ENCODE measurements at regions not wholly inside any gene's neighbourhood (a gene's known extent, or its start where the extent isn't known, plus 50 kb on each side); places are given as distances from the start of the nearest gene placed in this dataset.
A peak's percentile ranks its signal among the peaks of the same experiment; 100 is the strongest.

DNA sequence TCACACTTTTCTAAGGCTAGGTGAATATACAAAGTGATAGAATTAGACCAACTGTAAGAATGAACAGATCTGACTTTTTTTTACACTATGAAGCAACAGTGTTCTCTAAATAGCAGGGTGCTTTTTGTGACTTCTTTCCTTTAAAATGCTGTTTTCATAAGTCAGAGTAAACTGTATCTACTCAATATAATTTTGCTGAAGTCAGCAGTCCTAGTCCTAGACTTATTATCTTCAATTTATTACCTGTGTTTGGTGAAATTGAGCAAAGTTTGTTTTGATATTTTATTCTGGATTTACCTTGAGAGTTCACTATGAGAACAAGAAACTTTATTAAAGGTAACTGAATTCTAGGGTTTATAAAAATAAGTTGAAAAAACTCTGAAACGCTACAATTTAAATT, 651.3 kb upstream of the MIS18BP1 start:
- no peak overlapping the region for H3K56ac ChIP-seq (ENCODE audit: extremely low read depth, insufficient read depth, low read length)
- CTCF ChIA-PET = no interaction called here
- no peak overlapping the region for H4K91ac ChIP-seq (ENCODE audit: insufficient read depth, low read depth, low read length)
- no peak overlapping the region for H3K4me2 ChIP-seq (ENCODE audit: low read depth, low read length)
- POLR2A ChIA-PET (ENCODE audit: unreplicated experiment) = no interaction called here
- intact Hi-C loops (cut with micrococcal nuclease) (no loop called here), in situ Hi-C loops (cut with MboI; ENCODE audit: low sequenced_read_pairs) (no loop called here), dilution Hi-C loops (cut with HindIII; ENCODE audit: low sequenced_read_pairs, unreplicated experiment) (no loop called here)
- WGBS, 2 experiments (ENCODE audit: extremely low coverage in 2 of 2, insufficient read length in 1 of 2) = no CpG with 5 or more reads among the region's 1 CpG
- no peak overlapping the region for H3K23ac ChIP-seq (ENCODE audit: low read depth, low read length)
- H3K79me1 ChIP-seq (ENCODE audit: low read depth in 1 of 2, low read length in 2 of 2) = no peaks in the 10 kb centered on the region
- no peak overlapping the region for H4K5ac ChIP-seq (ENCODE audit: low read depth, low read length)
- no peak overlapping the region for H2AFZ ChIP-seq (replicated peaks; ENCODE audit: low read length, poor library complexity)
- no peak for TF ChIP-seq CHD1 (IDR thresholded peaks at IDR 0.05; ENCODE audit: low read depth, low read length)
- no peak for TF ChIP-seq MXI1 (IDR thresholded peaks at IDR 0.05; ENCODE audit: borderline replicate concordance, low read depth, low read length)
- no peak for TF ChIP-seq POLR2A (IDR thresholded peaks at IDR 0.05; ENCODE audit: low read depth, low read length)
- TF ChIP-seq, protein P1, sequence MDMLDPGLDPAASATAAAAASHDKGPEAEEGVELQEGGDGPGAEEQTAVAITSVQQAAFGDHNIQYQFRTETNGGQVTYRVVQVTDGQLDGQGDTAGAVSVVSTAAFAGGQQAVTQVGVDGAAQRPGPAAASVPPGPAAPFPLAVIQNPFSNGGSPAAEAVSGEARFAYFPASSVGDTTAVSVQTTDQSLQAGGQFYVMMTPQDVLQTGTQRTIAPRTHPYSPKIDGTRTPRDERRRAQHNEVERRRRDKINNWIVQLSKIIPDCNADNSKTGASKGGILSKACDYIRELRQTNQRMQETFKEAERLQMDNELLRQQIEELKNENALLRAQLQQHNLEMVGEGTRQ (IDR thresholded peaks at IDR 0.05; ENCODE audit: low read depth, low read length) = no peak
- TF ChIP-seq MAFK (IDR thresholded peaks at IDR 0.05; ENCODE audit: low read depth, low read length) = peak; percentile 94
- no peak for TF ChIP-seq RCOR1 (IDR thresholded peaks at IDR 0.05; ENCODE audit: insufficient replicate concordance, low read length)
- no peak for TF ChIP-seq RFX5 (IDR thresholded peaks at IDR 0.05; ENCODE audit: low read depth, low read length)
- ATAC-seq (ENCODE audit: low read depth) (no peak), DNase-seq (no peak)
- H3K4me1 ChIP-seq (ENCODE audit: control insufficient read depth, insufficient read depth, low read length) = no peaks in the 10 kb centered on the region
- H3K14ac ChIP-seq (replicated peaks; ENCODE audit: low read depth, low read length) = no peak overlapping the region
- no peaks in the 10 kb centered on the region for H3K36me3 ChIP-seq (ENCODE audit: control insufficient read depth, insufficient read depth, low read length)
- no peak overlapping the region for H2AK5ac ChIP-seq (ENCODE audit: low read depth, low read length)
- no peaks in the 10 kb centered on the region for H3K9me3 ChIP-seq (ENCODE audit: control insufficient read depth, insufficient read depth, low read length)
- H4K20me1 ChIP-seq (ENCODE audit: insufficient read depth, low read length) = no peaks in the 10 kb centered on the region
- H4K8ac ChIP-seq (ENCODE audit: low read depth in 2 of 2, low read length in 2 of 2) = no peak overlapping the region
- H3K9ac ChIP-seq (ENCODE audit: low read depth, low read length) = no peak overlapping the region
- no peaks in the 10 kb centered on the region for H3K9me1 ChIP-seq (ENCODE audit: insufficient read depth, low read length)
- H3K4ac ChIP-seq (ENCODE audit: low read depth, low read length) = no peak overlapping the region
- H3K27me3 ChIP-seq (ENCODE audit: control insufficient read depth, insufficient read depth, low read length) = no peaks in the 10 kb centered on the region
- no peak overlapping the region for H2BK15ac ChIP-seq (ENCODE audit: low read depth, low read length)
- H2BK5ac ChIP-seq (ENCODE audit: low read depth, low read length, poor library complexity, severe bottlenecking) = no peak overlapping the region
- no peak overlapping the region for H2BK20ac ChIP-seq (ENCODE audit: low read depth, low read length)
- no peak overlapping the region for H3K4me3 ChIP-seq (ENCODE audit: insufficient read depth, low read depth, low read length)
- H2AK9ac ChIP-seq (replicated peaks; ENCODE audit: low read depth, low read length, poor library complexity) = no peak overlapping the region
- H3K18ac ChIP-seq (ENCODE audit: low read depth, low read length) = no peak overlapping the region
- H3K27ac ChIP-seq (ENCODE audit: insufficient read depth, low read length) = no peak overlapping the region
- no TSS peak for BruUV-seq (replicated peaks)
- H2BK120ac ChIP-seq (ENCODE audit: low read depth, low read length) = no peak overlapping the region
